GM12872 (cell line): ENCODE measurements at regions not wholly inside any gene's neighbourhood (a gene's known extent, or its start where the extent isn't known, plus 50 kb on each side); places are given as distances from the start of the nearest gene placed in this dataset.

Source experiments
- TF ChIP-seq, protein P1 (sequence below): IDR thresholded peaks from 3 replicates; pipeline ENCODE4 v1.5.1; 2011; ENCODE audit warnings: low read depth, mild to moderate bottlenecking, low read length, moderate library complexity; ENCODE audit not compliant: insufficient read depth

DNA sequence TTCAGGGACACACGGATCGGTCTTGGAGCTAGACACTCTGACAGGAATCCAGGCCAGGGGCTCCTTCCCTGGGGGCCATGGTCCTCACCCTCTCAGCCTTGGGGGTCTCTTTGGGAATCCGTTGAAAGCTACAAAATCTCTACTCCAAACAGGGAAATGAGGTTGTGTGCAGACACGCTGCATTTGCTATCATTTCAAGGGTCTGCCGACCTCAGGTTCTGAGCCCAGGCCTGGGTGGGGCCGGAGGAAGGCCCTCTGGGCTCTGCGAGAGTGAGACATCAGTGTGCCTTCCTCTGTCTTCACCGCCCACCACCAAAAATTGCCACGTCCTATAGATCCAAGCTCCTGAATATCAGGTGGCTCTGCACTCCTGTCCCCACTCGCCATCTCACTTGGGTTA is 74.4 kb upstream of the FGF3 start:
- TF ChIP-seq, protein P1, sequence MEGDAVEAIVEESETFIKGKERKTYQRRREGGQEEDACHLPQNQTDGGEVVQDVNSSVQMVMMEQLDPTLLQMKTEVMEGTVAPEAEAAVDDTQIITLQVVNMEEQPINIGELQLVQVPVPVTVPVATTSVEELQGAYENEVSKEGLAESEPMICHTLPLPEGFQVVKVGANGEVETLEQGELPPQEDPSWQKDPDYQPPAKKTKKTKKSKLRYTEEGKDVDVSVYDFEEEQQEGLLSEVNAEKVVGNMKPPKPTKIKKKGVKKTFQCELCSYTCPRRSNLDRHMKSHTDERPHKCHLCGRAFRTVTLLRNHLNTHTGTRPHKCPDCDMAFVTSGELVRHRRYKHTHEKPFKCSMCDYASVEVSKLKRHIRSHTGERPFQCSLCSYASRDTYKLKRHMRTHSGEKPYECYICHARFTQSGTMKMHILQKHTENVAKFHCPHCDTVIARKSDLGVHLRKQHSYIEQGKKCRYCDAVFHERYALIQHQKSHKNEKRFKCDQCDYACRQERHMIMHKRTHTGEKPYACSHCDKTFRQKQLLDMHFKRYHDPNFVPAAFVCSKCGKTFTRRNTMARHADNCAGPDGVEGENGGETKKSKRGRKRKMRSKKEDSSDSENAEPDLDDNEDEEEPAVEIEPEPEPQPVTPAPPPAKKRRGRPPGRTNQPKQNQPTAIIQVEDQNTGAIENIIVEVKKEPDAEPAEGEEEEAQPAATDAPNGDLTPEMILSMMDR = no peak

GRCh38 chr11:69894181-69894611 is 75.0 kb upstream of the FGF3 start:
- TF ChIP-seq, protein P1 = no peak

GRCh38 chr11:69894648-69895047 is 75.4 kb upstream of the FGF3 start:
- TF ChIP-seq, protein P1 = no peak

- TF ChIP-seq, protein P1 = no peak
Measured at GRCh38 chr11:69896250-69896649, 77.0 kb upstream of the FGF3 start.

DNA sequence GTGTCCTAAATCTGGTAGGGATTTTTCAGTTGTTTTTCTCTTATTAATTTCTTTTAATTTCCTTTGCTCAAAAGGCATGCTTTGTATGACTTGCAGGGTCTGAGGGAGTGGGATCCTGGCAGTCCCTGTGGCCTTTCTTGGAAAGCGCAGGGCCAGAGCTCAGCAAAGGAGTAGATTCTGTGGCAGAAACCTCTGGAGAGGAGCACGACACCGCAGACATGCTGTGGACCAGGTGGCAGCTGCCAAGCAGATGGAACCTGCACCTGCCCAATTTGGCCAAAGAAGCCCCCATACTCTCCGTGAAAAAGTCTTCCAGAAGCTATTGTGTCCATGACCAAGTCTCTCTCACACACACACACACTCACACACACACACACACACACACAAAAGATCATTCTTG is 78.9 kb upstream of the FGF3 start:
- TF ChIP-seq, protein P1 = no peak

DNA sequence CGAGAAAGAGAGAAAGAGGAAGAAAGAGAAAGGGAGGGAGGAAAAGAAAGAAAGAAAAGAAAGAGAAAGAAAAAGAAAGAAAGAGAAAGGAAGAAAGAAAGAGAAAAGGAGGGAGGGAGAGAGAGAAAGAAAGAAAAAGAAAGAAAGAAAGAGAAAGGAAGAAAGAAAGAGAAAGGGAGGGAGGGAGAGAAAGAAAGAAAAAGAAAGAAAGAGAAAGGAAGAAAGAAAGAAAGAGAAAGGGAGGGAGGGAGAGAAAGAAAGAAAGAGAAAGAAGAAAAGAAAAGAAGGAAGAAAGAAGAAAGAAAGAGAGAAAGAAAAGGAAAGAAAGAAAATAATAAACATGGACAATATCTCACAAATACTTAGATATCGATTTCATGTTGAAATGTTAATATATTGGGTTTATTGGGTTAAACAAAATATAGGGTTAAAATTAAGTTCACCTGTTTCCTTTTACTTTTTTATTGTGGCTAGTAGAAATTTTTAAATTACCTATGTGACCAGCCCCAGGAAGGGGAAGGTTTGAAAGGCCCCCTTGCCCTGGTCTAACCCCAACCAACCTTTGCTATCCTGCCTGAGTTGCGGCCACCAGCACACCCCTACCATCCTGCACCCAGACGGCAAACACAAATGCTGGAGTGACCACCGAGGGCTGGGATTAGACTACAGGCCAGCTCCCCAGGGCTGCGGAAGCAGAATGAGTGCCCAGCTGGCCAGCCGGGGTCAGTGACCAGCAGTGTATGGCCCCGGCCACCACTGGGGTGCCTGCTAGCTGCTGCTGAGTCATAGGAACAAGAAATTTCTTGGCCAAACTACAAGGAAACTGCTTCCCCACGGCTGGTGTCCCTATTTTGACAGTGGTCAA is 81.0 kb upstream of the FGF3 start:
- TF ChIP-seq, protein P1 = no peak

DNA sequence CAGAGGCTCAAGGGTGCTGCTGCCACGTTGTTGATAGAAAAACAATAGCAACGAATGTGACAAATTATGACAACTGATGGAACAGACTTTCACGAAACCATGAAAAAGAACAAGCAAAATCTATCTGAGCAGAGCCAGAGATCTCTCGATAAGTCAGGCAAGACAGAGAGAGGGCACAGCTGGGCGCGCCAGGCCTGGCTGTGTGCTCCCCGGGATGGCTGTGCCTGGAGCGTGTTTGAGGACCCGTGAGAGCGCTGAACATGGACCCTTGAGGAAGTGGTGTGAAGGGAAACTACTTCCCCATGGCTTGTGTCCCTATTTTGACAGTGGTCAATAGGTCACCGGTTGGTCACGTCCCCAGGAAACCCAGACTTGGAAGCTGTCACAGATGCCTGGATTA is 83.1 kb upstream of the FGF3 start:
- TF ChIP-seq, protein P1 = no peak
